GM03348 (cell line): ENCODE measurements at regions not wholly inside any gene's neighbourhood (a gene's known extent, or its start where the extent isn't known, plus 50 kb on each side); places are given as distances from the start of the nearest gene placed in this dataset.

ENCODE experiments used
- DNase-seq: peaks from one replicate; pipeline ENCODE4 v3.0.0; 2012; ENCODE audit warnings: low spot score

- no peak for DNase-seq
These were observed 601.1 kb downstream of the IRX1 start for GRCh38 chr5:4196744-4197143.

- no peak for DNase-seq
These were observed 601.5 kb downstream of the IRX1 start for GRCh38 chr5:4197151-4197550.

GRCh38 chr5:4198461-4198860 is 602.8 kb downstream of the IRX1 start:
- DNase-seq = no peak

GRCh38 chr5:4199049-4199841 is 603.6 kb downstream of the IRX1 start:
- DNase-seq = no peak

- DNase-seq = no peak
These were observed 607.5 kb downstream of the IRX1 start for GRCh38 chr5:4203146-4203545.

- DNase-seq = no peak
These were observed 608.9 kb downstream of the IRX1 start for GRCh38 chr5:4204276-4205141.

- DNase-seq = no peak
These were observed 609.8 kb downstream of the IRX1 start for GRCh38 chr5:4205398-4205797.

GRCh38 chr5:4206127-4206526 is 610.5 kb downstream of the IRX1 start:
- no peak for DNase-seq

GRCh38 chr5:4207486-4207885 is 611.9 kb downstream of the IRX1 start:
- no peak for DNase-seq

- DNase-seq = no peak
These were observed 612.9 kb downstream of the IRX1 start for GRCh38 chr5:4208537-4208936.

GRCh38 chr5:4208996-4209395 is 613.4 kb downstream of the IRX1 start:
- no peak for DNase-seq

GRCh38 chr5:4212071-4212739 is 616.6 kb downstream of the IRX1 start:
- DNase-seq = no peak

- DNase-seq = no peak
These were observed 617.6 kb downstream of the IRX1 start for GRCh38 chr5:4212981-4213819.

- DNase-seq = no peak
These were observed 619.5 kb downstream of the IRX1 start for GRCh38 chr5:4215143-4215542.

- DNase-seq = no peak
These were observed 620.5 kb downstream of the IRX1 start for GRCh38 chr5:4216142-4216541.

GRCh38 chr5:4220016-4220415 is 624.4 kb downstream of the IRX1 start:
- no peak for DNase-seq

- DNase-seq = no peak
These were observed 625.4 kb downstream of the IRX1 start for GRCh38 chr5:4221048-4221447.

GRCh38 chr5:4222147-4222546 is 626.5 kb downstream of the IRX1 start:
- no peak for DNase-seq

GRCh38 chr5:4222821-4223220 is 627.2 kb downstream of the IRX1 start:
- no peak for DNase-seq

GRCh38 chr5:4225741-4226140 is 630.1 kb downstream of the IRX1 start:
- no peak for DNase-seq

- no peak for DNase-seq
These were observed 630.9 kb downstream of the IRX1 start for GRCh38 chr5:4226565-4226964.

- DNase-seq = no peak
These were observed 633.1 kb downstream of the IRX1 start for GRCh38 chr5:4228708-4229107.
